ENCODE measurements at regions not wholly inside any gene's neighbourhood (a gene's known extent, or its start where the extent isn't known, plus 50 kb on each side); places are given as distances from the start of the nearest gene placed in this dataset.

DNA sequence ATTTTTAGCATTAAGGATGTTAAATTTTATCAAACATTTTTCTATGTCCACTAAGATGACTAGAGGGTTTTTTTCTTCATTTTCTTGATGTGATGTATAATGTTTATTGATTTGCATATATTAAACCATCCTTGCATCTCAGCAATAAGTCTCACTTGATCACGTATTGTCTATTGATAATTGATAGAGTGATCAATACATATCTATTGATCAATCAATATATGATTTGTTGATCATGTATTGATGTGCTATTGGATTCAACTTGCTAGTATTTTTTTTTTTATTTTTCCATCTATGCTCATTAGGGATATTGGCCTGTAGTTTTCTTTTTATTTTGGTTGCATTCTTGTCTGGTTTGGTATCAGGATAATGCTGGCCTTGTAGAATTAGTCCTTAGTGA, 2202.0 kb downstream of the PCDH9 start:
- no peak overlapping the region for H3K4me3 ChIP-seq (ENCODE audit: insufficient read length, low read depth)
- H3K36me3 ChIP-seq (ENCODE audit: insufficient read depth, insufficient read length, low read length) = no peaks in the 10 kb centered on the region
- H3K9me3 ChIP-seq (ENCODE audit: insufficient read depth, low read length) = no peaks in the 10 kb centered on the region
- DNase-seq (ENCODE audit: low read depth, low spot score) = no peak
- no peak overlapping the region for H3K9ac ChIP-seq (ENCODE audit: insufficient read length, low read depth)
- TF ChIP-seq YY1 (IDR thresholded peaks at IDR 0.05; ENCODE audit: insufficient read depth, insufficient read length) = no peak
- TF ChIP-seq SUZ12 (IDR thresholded peaks at IDR 0.05; ENCODE audit: extremely low read depth, insufficient read depth, insufficient read length) = no peak
- no peak for TF ChIP-seq ZNF274 (IDR thresholded peaks at IDR 0.05; ENCODE audit: low read depth, low read length)
- H3K27me3 ChIP-seq (ENCODE audit: insufficient read depth, insufficient read length) = no peaks in the 10 kb centered on the region
- H3K4me1 ChIP-seq (ENCODE audit: insufficient read depth, insufficient read length) = no peaks in the 10 kb centered on the region

GRCh38 chr13:65026505-65026904, 2203.6 kb downstream of the PCDH9 start:
- Histone ChIP-seq H3K36me3 (ENCODE audit: insufficient read depth, insufficient read length, low read length) (no peaks in the 10 kb centered on the region), H3K9me3 (ENCODE audit: insufficient read depth, low read length) (no peaks in the 10 kb centered on the region), H3K4me1 (ENCODE audit: insufficient read depth, insufficient read length) (no peaks in the 10 kb centered on the region), H3K9ac (ENCODE audit: insufficient read length, low read depth) (no peak overlapping the region), H3K27me3 (ENCODE audit: insufficient read depth, insufficient read length) (no peaks in the 10 kb centered on the region), H3K4me3 (ENCODE audit: insufficient read length, low read depth) (no peak overlapping the region)
- no peak for DNase-seq (ENCODE audit: low read depth, low spot score)
- TF ChIP-seq SUZ12 (IDR thresholded peaks at IDR 0.05; ENCODE audit: extremely low read depth, insufficient read depth, insufficient read length) = no peak
- no peak for TF ChIP-seq ZNF274 (IDR thresholded peaks at IDR 0.05; ENCODE audit: low read depth, low read length)
- no peak for TF ChIP-seq YY1 (IDR thresholded peaks at IDR 0.05; ENCODE audit: insufficient read depth, insufficient read length)

GRCh38 chr13:65011378-65011777, 2218.8 kb downstream of the PCDH9 start:
- Histone ChIP-seq H3K36me3 (ENCODE audit: insufficient read depth, insufficient read length, low read length) (no peaks in the 10 kb centered on the region), H3K9ac (ENCODE audit: insufficient read length, low read depth) (no peak overlapping the region), H3K9me3 (ENCODE audit: insufficient read depth, low read length) (no peaks in the 10 kb centered on the region), H3K27me3 (ENCODE audit: insufficient read depth, insufficient read length) (no peaks in the 10 kb centered on the region), H3K4me3 (ENCODE audit: insufficient read length, low read depth) (no peak overlapping the region), H3K4me1 (ENCODE audit: insufficient read depth, insufficient read length) (no peaks in the 10 kb centered on the region)
- DNase-seq (ENCODE audit: low read depth, low spot score) = no peak
- TF ChIP-seq YY1 (IDR thresholded peaks at IDR 0.05; ENCODE audit: insufficient read depth, insufficient read length) = no peak

DNA sequence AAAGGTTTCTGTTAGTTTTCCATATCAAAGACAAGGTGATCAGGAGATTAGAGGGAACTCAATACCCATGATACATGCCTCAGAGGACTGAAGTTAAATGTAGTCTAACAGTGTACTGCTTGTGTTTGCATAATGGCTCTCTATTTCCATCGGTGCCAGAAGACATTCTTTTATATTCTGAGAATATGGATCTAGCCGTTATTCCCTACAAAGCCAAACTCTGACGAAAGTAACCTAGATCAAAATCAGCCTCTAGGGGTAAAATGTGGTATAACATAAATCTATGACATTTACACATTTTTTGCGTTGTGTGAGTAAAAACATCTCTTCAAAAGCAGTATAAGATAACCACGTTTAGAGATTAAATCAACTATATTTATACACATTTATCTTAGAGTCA, 2232.7 kb downstream of the PCDH9 start:
- no peaks in the 10 kb centered on the region for H3K27me3 ChIP-seq (ENCODE audit: insufficient read depth, insufficient read length)
- H3K4me3 ChIP-seq (ENCODE audit: insufficient read length, low read depth) = no peak overlapping the region
- TF ChIP-seq ZNF274 (IDR thresholded peaks at IDR 0.05; ENCODE audit: low read depth, low read length) = no peak
- TF ChIP-seq YY1 (IDR thresholded peaks at IDR 0.05; ENCODE audit: insufficient read depth, insufficient read length) = no peak
- no peak for TF ChIP-seq SUZ12 (IDR thresholded peaks at IDR 0.05; ENCODE audit: extremely low read depth, insufficient read depth, insufficient read length)
- no peaks in the 10 kb centered on the region for H3K36me3 ChIP-seq (ENCODE audit: insufficient read depth, insufficient read length, low read length)
- no peaks in the 10 kb centered on the region for H3K4me1 ChIP-seq (ENCODE audit: insufficient read depth, insufficient read length)
- no peak overlapping the region for H3K9ac ChIP-seq (ENCODE audit: insufficient read length, low read depth)
- no peaks in the 10 kb centered on the region for H3K9me3 ChIP-seq (ENCODE audit: insufficient read depth, low read length)
- DNase-seq (ENCODE audit: low read depth, low spot score) = no peak

DNA sequence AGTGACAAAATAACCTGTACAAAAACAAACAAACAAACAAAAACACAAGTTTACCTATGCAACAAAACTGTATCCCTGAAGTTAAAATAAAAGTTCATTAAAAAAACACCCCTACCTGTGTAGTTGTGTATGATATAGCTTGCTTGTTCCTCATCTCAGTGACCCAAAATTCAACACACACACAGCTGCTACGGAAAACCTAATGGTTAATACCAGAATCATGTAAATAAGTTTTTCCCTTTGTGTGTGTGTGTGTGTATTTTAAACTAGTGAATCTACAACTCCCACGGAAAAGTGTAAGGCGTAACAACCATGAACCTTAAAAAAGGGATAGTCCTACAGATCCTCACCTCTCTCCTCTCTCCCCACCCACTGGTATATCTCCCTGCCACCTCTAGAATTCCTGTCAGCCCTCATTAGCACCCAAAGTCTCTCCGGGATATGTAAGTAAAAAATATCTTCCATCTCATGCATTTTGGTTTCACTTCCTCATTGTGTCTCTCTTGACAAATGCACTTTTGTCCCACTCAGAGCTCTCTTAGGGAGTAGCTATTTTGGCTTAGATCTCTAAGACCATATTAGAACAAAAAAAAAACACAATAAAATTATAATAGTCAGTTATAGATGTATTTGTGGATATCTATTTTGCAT, 2236.5 kb downstream of the PCDH9 start:
- H3K27me3 ChIP-seq (ENCODE audit: insufficient read depth, insufficient read length) = no peaks in the 10 kb centered on the region
- no peaks in the 10 kb centered on the region for H3K9me3 ChIP-seq (ENCODE audit: insufficient read depth, low read length)
- no peak overlapping the region for H3K9ac ChIP-seq (ENCODE audit: insufficient read length, low read depth)
- no peak for DNase-seq (ENCODE audit: low read depth, low spot score)
- no peaks in the 10 kb centered on the region for H3K4me1 ChIP-seq (ENCODE audit: insufficient read depth, insufficient read length)
- TF ChIP-seq ZNF274 (IDR thresholded peaks at IDR 0.05; ENCODE audit: low read depth, low read length) (no peak), YY1 (IDR thresholded peaks at IDR 0.05; ENCODE audit: insufficient read depth, insufficient read length) (no peak)
- H3K4me3 ChIP-seq (ENCODE audit: insufficient read length, low read depth) = no peak overlapping the region
- no peaks in the 10 kb centered on the region for H3K36me3 ChIP-seq (ENCODE audit: insufficient read depth, insufficient read length, low read length)

DNA sequence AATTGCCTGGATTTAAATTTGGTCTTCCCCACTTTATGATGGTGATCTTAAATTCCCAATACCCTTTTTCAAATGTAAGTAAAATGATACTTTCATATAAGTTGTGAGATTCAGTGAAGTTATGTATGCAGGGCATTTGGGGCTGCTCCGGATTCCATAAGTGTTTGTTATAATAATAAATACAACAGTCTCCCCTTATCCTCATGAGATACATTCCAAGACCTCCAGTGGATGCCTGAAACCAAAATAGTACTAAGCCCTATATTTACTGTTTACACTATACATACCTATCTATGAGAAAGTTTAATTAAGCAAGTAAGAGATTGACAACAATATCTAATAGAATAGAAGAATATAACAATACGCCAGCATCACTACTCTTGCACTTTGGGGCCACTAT, 2237.8 kb downstream of the PCDH9 start:
- no peak for DNase-seq (ENCODE audit: low read depth, low spot score)
- no peaks in the 10 kb centered on the region for H3K36me3 ChIP-seq (ENCODE audit: insufficient read depth, insufficient read length, low read length)
- no peak for TF ChIP-seq YY1 (IDR thresholded peaks at IDR 0.05; ENCODE audit: insufficient read depth, insufficient read length)
- no peak for TF ChIP-seq SUZ12 (IDR thresholded peaks at IDR 0.05; ENCODE audit: extremely low read depth, insufficient read depth, insufficient read length)
- TF ChIP-seq ZNF274 (IDR thresholded peaks at IDR 0.05; ENCODE audit: low read depth, low read length) = no peak

GRCh38 chr13:64985075-64985474, 2245.1 kb downstream of the PCDH9 start:
- H3K4me3 ChIP-seq (ENCODE audit: insufficient read length, low read depth) = no peak overlapping the region
- DNase-seq (ENCODE audit: low read depth, low spot score) = no peak
- H3K9me3 ChIP-seq (ENCODE audit: insufficient read depth, low read length) = no peaks in the 10 kb centered on the region
- H3K4me1 ChIP-seq (ENCODE audit: insufficient read depth, insufficient read length) = no peaks in the 10 kb centered on the region
- no peak overlapping the region for H3K9ac ChIP-seq (ENCODE audit: insufficient read length, low read depth)
- TF ChIP-seq YY1 (IDR thresholded peaks at IDR 0.05; ENCODE audit: insufficient read depth, insufficient read length) (no peak), ZNF274 (IDR thresholded peaks at IDR 0.05; ENCODE audit: low read depth, low read length) (no peak)
- H3K27me3 ChIP-seq (ENCODE audit: insufficient read depth, insufficient read length) = no peaks in the 10 kb centered on the region
- no peaks in the 10 kb centered on the region for H3K36me3 ChIP-seq (ENCODE audit: insufficient read depth, insufficient read length, low read length)

More for the DNA sequence above, 2237.8 kb downstream of the PCDH9 start:
- Histone ChIP-seq H3K4me3 (ENCODE audit: insufficient read length, low read depth) (no peak overlapping the region), H3K9ac (ENCODE audit: insufficient read length, low read depth) (no peak overlapping the region), H3K9me3 (ENCODE audit: insufficient read depth, low read length) (no peaks in the 10 kb centered on the region), H3K27me3 (ENCODE audit: insufficient read depth, insufficient read length) (no peaks in the 10 kb centered on the region), H3K4me1 (ENCODE audit: insufficient read depth, insufficient read length) (no peaks in the 10 kb centered on the region)

GRCh38 chr13:64962404-64962803, 2267.7 kb downstream of the PCDH9 start:
- no peaks in the 10 kb centered on the region for H3K27me3 ChIP-seq (ENCODE audit: insufficient read depth, insufficient read length)
- H3K36me3 ChIP-seq (ENCODE audit: insufficient read depth, insufficient read length, low read length) = no peaks in the 10 kb centered on the region
- no peak overlapping the region for H3K4me3 ChIP-seq (ENCODE audit: insufficient read length, low read depth)
- H3K9ac ChIP-seq (ENCODE audit: insufficient read length, low read depth) = no peak overlapping the region
- no peaks in the 10 kb centered on the region for H3K4me1 ChIP-seq (ENCODE audit: insufficient read depth, insufficient read length)
- no peak for DNase-seq (ENCODE audit: low read depth, low spot score)
- H3K9me3 ChIP-seq (ENCODE audit: insufficient read depth, low read length) = no peaks in the 10 kb centered on the region
- TF ChIP-seq YY1 (IDR thresholded peaks at IDR 0.05; ENCODE audit: insufficient read depth, insufficient read length) (no peak), SUZ12 (IDR thresholded peaks at IDR 0.05; ENCODE audit: extremely low read depth, insufficient read depth, insufficient read length) (no peak)
